OCI-LY1 (cell line): ENCODE measurements at regions not wholly inside any gene's neighbourhood (a gene's known extent, or its start where the extent isn't known, plus 50 kb on each side); places are given as distances from the start of the nearest gene placed in this dataset.
"Not testable (repeated sequence)": the region's sequence is repeated elsewhere in the genome, so short reads cannot be mapped to it uniquely, and the experiment has no call there.

Experiments used
- H2AFZ ChIP-seq: fragments of 200-600 bp; sonication (generic), shearing (Covaris generic); 2 replicates; pipeline ENCODE4 v1.6.0; 2014; ENCODE audit warnings: antibody characterized with exemption, mild to moderate bottlenecking, low read length
- H3F3A ChIP-seq: fragments of 200-600 bp; sonication (generic), shearing (Covaris generic); 2 replicates; pipeline ENCODE4 v1.6.0; 2014; ENCODE audit warnings: mild to moderate bottlenecking, antibody characterized with exemption, low read length, moderate library complexity; ENCODE audit not compliant: insufficient read depth
- H3K27ac ChIP-seq: fragments of 200-600 bp; sonication (generic); 2 replicates; pipeline ENCODE4 v1.5.1; 2014; ENCODE audit warnings: low read length, mixed run types, mild to moderate bottlenecking, low read depth; ENCODE audit not compliant: poor library complexity, severe bottlenecking
- H3K27me3 ChIP-seq: fragments of 200-600 bp; sonication (generic); 2 replicates; pipeline ENCODE4 v1.6.0; 2014; ENCODE audit warnings: antibody characterized with exemption, mild to moderate bottlenecking, low read length, moderate library complexity; ENCODE audit not compliant: insufficient read depth
- H3K36me3 ChIP-seq: fragments of 200-600 bp; sonication (generic); 2 replicates; pipeline ENCODE4 v1.6.1; 2014; ENCODE audit warnings: mild to moderate bottlenecking, antibody characterized with exemption, low read length, moderate library complexity, mixed read lengths; ENCODE audit not compliant: insufficient read depth
- H3K4me1 ChIP-seq: fragments of 200-600 bp; sonication (generic); 2 replicates; pipeline ENCODE4 v1.5.1; 2014; ENCODE audit warnings: mild to moderate bottlenecking, low read length, moderate library complexity; ENCODE audit not compliant: insufficient read depth, severe bottlenecking
- H3K4me2 ChIP-seq: fragments of 200-600 bp; sonication (generic), shearing (Covaris generic); 2 replicates; pipeline ENCODE4 v1.6.1; 2014; ENCODE audit warnings: low read length
- H3K4me3 ChIP-seq: fragments of 200-600 bp; sonication (generic); 2 replicates; pipeline ENCODE4 v1.5.1; 2014; ENCODE audit warnings: low read length, low read depth, mild to moderate bottlenecking, mixed read lengths; ENCODE audit not compliant: poor library complexity, severe bottlenecking
- H3K79me2 ChIP-seq: fragments of 200-600 bp; shearing (Covaris generic); 2 replicates; pipeline ENCODE4 v1.6.1; 2016; ENCODE audit warnings: mixed run types, low read length, mixed read lengths; ENCODE audit not compliant: insufficient read depth
- H3K9ac ChIP-seq: fragments of 200-600 bp; sonication (generic), shearing (Covaris generic); 2 replicates; pipeline ENCODE4 v1.6.1; 2014; ENCODE audit warnings: mild to moderate bottlenecking, low read length, mixed read lengths
- H3K9me2 ChIP-seq: fragments of 200-600 bp; sonication (generic), shearing (Covaris generic); 2 replicates; pipeline ENCODE4 v1.6.1; 2014; ENCODE audit warnings: low read depth, mild to moderate bottlenecking, low read length, mixed read lengths
- H3K9me3 ChIP-seq: fragments of 200-600 bp; shearing (Covaris generic); 2 replicates; pipeline ENCODE4 v1.6.1; 2014; ENCODE audit warnings: low read length, mixed read lengths
- H4K20me1 ChIP-seq: fragments of 200-600 bp; sonication (generic), shearing (Covaris generic); 2 replicates; pipeline ENCODE4 v1.6.0; 2016; ENCODE audit warnings: mild to moderate bottlenecking, low read length; ENCODE audit not compliant: insufficient read depth
- EZH2 ChIP-seq: fragments of 200-600 bp; sonication (generic), shearing (Covaris generic); IDR thresholded peaks from 2 replicates; pipeline ENCODE4 v1.8.0; 2017; ENCODE audit warnings: borderline replicate concordance, mixed run types, mild to moderate bottlenecking, antibody characterized with exemption, low read length, moderate library complexity, mixed read lengths
- TF ChIP-seq, protein P1 (sequence below): fragments of 200-600 bp; sonication (generic), shearing (Covaris generic); IDR thresholded peaks from 2 replicates; pipeline ENCODE4 v1.5.1; 2017; ENCODE audit warnings: mild to moderate bottlenecking, antibody characterized with exemption, low read length, moderate library complexity, mixed read lengths

DNA sequence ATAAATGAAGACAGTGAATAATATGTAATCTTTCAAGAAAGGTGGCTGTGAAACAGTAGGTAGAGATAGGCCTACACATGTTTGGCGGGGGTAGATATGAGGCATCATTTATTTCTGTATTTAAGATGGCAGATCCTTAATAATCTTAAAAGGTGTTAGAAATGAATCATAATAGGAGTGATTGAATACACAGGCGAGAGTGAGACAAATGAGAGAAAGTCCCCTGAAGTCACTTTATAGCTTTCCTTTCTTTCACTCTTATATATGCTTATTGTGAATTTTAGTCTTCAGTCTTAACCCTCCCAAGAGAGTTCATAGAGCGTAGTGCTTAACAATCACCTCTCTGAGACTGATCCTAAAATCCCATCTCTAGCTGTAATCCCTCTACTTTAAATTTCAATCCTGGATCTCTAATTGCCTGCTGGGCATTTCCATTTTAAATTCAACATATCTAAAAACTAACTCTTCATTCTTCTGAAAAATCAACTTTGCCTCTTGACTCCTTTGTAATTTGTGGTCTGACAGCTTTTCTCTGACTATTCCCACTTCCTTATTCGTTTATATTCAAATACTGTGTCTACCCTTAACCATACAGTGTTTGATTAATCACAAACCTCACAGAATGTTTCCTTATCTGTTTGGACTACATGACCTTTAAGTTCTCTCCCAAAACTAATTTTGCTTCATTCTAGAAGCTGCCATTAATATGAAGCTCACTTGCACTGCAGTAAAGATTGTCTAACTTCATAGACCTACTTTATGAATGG, 463.7 kb upstream of the FSIP2 start:
- H3F3A ChIP-seq = no peaks in the 10 kb centered on the region
- H3K4me3 ChIP-seq = no peak overlapping the region
- no peak overlapping the region for H3K9ac ChIP-seq
- H3K9me3 ChIP-seq = no peaks in the 10 kb centered on the region
- no peaks in the 10 kb centered on the region for H3K79me2 ChIP-seq
- H4K20me1 ChIP-seq = no peaks in the 10 kb centered on the region
- no peaks in the 10 kb centered on the region for H3K9me2 ChIP-seq
- peaks cover 4% of the 10 kb centered on the region for H3K4me1 ChIP-seq
- no peak overlapping the region for H3K27ac ChIP-seq
- TF ChIP-seq, protein P1, sequence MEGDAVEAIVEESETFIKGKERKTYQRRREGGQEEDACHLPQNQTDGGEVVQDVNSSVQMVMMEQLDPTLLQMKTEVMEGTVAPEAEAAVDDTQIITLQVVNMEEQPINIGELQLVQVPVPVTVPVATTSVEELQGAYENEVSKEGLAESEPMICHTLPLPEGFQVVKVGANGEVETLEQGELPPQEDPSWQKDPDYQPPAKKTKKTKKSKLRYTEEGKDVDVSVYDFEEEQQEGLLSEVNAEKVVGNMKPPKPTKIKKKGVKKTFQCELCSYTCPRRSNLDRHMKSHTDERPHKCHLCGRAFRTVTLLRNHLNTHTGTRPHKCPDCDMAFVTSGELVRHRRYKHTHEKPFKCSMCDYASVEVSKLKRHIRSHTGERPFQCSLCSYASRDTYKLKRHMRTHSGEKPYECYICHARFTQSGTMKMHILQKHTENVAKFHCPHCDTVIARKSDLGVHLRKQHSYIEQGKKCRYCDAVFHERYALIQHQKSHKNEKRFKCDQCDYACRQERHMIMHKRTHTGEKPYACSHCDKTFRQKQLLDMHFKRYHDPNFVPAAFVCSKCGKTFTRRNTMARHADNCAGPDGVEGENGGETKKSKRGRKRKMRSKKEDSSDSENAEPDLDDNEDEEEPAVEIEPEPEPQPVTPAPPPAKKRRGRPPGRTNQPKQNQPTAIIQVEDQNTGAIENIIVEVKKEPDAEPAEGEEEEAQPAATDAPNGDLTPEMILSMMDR = no peak
- TF ChIP-seq EZH2 = no peak
- no peaks in the 10 kb centered on the region for H3K36me3 ChIP-seq
- no peak overlapping the region for H2AFZ ChIP-seq
- H3K27me3 ChIP-seq = no peaks in the 10 kb centered on the region
- no peak overlapping the region for H3K4me2 ChIP-seq

DNA sequence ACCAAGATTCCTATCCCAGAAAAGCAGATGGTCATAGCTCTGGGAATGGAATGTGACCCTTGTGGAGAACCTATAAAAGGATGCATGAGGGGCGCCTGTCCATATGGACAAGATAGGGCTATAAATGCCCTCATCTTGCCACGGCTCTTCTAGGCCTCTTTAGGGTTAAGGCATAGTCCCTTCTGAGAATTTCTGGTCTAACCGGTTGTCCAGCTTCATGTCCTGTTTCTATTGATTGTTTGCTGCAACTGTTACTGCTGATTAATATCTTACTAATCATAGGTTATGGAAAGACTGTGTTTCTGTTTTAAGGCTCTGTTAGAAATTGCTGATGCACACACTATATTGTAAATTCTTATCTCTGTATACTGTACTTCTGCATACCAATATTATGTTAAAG, 462.6 kb upstream of the FSIP2 start:
- H2AFZ ChIP-seq = not testable (repeated sequence)

DNA sequence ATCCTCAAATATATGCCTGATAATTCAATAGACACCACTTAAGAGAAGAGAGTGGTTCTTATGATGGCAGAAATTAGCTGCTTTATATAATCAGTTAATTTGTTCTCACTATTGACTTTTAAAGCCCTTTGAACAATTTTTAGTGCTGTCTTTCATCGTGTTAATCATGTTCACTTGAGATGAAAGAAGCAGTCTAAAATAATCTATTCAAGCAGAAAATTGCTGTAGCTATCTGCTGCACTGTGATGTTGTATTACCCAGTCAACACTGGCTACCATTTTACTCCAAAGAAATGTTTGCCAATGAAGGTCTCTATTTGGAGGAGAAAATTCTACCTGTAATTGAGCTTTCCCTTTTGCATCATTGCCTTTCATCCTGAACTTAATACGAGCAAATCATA, 459.8 kb upstream of the FSIP2 start:
- H3K9me2 ChIP-seq = no peaks in the 10 kb centered on the region
- no peaks in the 10 kb centered on the region for H3K9me3 ChIP-seq
- no peak overlapping the region for H3K4me2 ChIP-seq
- peaks cover 4% of the 10 kb centered on the region for H3K4me1 ChIP-seq
- H3K4me3 ChIP-seq = no peak overlapping the region
- no peaks in the 10 kb centered on the region for H3F3A ChIP-seq
- H3K27me3 ChIP-seq = no peaks in the 10 kb centered on the region
- no peaks in the 10 kb centered on the region for H3K36me3 ChIP-seq
- H3K79me2 ChIP-seq = no peaks in the 10 kb centered on the region
- TF ChIP-seq EZH2 = no peak
- TF ChIP-seq, protein P1 = no peak
- no peaks in the 10 kb centered on the region for H4K20me1 ChIP-seq
- no peak overlapping the region for H2AFZ ChIP-seq
- H3K9ac ChIP-seq = no peak overlapping the region
- H3K27ac ChIP-seq = no peak overlapping the region

More for the DNA sequence above, 462.6 kb upstream of the FSIP2 start:
- not testable (repeated sequence) for H3K4me1 ChIP-seq, H3K9me3 ChIP-seq, H4K20me1 ChIP-seq, H3K36me3 ChIP-seq, H3K27ac ChIP-seq, H3K9ac ChIP-seq, H3K4me2 ChIP-seq, H3K9me2 ChIP-seq, H3K79me2 ChIP-seq, H3K27me3 ChIP-seq, H3F3A ChIP-seq, H3K4me3 ChIP-seq

DNA sequence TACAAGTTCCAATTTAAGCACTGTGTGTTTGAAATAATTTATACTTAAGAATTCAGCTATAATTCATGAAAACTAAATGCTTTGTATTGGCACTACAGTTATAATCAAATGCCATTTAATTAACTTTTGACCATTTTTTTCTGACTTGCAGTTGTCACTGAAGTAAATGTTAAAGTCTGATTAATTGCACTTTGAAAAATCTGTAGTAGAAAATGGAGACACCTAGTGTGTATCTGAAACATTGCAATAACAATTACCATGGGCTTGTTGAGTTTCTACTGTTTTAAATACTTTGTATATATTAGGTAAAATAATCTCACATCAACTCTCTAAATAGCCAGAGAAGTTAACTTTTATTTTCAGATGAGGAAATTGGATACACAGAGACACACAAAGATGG, 458.6 kb upstream of the FSIP2 start:
- Histone ChIP-seq H3K27me3 (no peaks in the 10 kb centered on the region), H4K20me1 (no peaks in the 10 kb centered on the region), H3K4me1 (peaks cover 2% of the 10 kb centered on the region), H3K27ac (no peak overlapping the region), H3K9me2 (no peaks in the 10 kb centered on the region), H3K9ac (no peak overlapping the region), H2AFZ (no peak overlapping the region), H3K4me3 (no peak overlapping the region), H3K36me3 (no peaks in the 10 kb centered on the region), H3K4me2 (no peak overlapping the region), H3F3A (no peaks in the 10 kb centered on the region), H3K79me2 (no peaks in the 10 kb centered on the region), H3K9me3 (no peaks in the 10 kb centered on the region)
- TF ChIP-seq EZH2 = no peak
- TF ChIP-seq, protein P1 = peak; percentile 68
